ENCODE measurements at regions not wholly inside any gene's neighbourhood (a gene's known extent, or its start where the extent isn't known, plus 50 kb on each side); places are given as distances from the start of the nearest gene placed in this dataset.

- H3K4me1 Mint-ChIP-seq (ENCODE audit: unreplicated experiment): peaks cover 24% of the 10 kb centered on the region
- TF ChIP-seq CTCF (IDR thresholded peaks at IDR 0.05; ENCODE audit: unreplicated experiment): no peak
- no peak overlapping the region for H3K27ac Mint-ChIP-seq (ENCODE audit: unreplicated experiment)
- no peaks in the 10 kb centered on the region for H3K36me3 Mint-ChIP-seq (ENCODE audit: low read depth, unreplicated experiment)
- H3K4me3 Mint-ChIP-seq (ENCODE audit: unreplicated experiment): no peak overlapping the region
- H3K9me3 Mint-ChIP-seq (ENCODE audit: unreplicated experiment): no peaks in the 10 kb centered on the region
- H3K27me3 Mint-ChIP-seq (ENCODE audit: unreplicated experiment): peaks cover 2% of the 10 kb centered on the region
- DNase-seq (ENCODE audit: low spot score): no peak
Measured at GRCh38 chr12:24224401-24224800, 274.9 kb upstream of the SOX5 start.

- DNase-seq (ENCODE audit: low spot score): no peak
- H3K4me1 Mint-ChIP-seq (ENCODE audit: unreplicated experiment): peaks cover 20% of the 10 kb centered on the region
- H3K4me3 Mint-ChIP-seq (ENCODE audit: unreplicated experiment): no peak overlapping the region
- H3K9me3 Mint-ChIP-seq (ENCODE audit: unreplicated experiment): no peaks in the 10 kb centered on the region
- peaks cover 2% of the 10 kb centered on the region for H3K27me3 Mint-ChIP-seq (ENCODE audit: unreplicated experiment)
- no peaks in the 10 kb centered on the region for H3K36me3 Mint-ChIP-seq (ENCODE audit: low read depth, unreplicated experiment)
- TF ChIP-seq CTCF (IDR thresholded peaks at IDR 0.05; ENCODE audit: unreplicated experiment): no peak
- no peak overlapping the region for H3K27ac Mint-ChIP-seq (ENCODE audit: unreplicated experiment)
Measured at GRCh38 chr12:24223926-24224325, 274.5 kb upstream of the SOX5 start.

- H3K9me3 Mint-ChIP-seq (ENCODE audit: unreplicated experiment): no peaks in the 10 kb centered on the region
- H3K4me1 Mint-ChIP-seq (ENCODE audit: unreplicated experiment): peaks cover 11% of the 10 kb centered on the region
- TF ChIP-seq CTCF (IDR thresholded peaks at IDR 0.05; ENCODE audit: unreplicated experiment): no peak
- no peak for DNase-seq (ENCODE audit: low spot score)
- peaks cover 2% of the 10 kb centered on the region for H3K27me3 Mint-ChIP-seq (ENCODE audit: unreplicated experiment)
- H3K27ac Mint-ChIP-seq (ENCODE audit: unreplicated experiment): no peak overlapping the region
- no peak overlapping the region for H3K4me3 Mint-ChIP-seq (ENCODE audit: unreplicated experiment)
- no peaks in the 10 kb centered on the region for H3K36me3 Mint-ChIP-seq (ENCODE audit: low read depth, unreplicated experiment)
Measured at GRCh38 chr12:24222968-24223367, 273.5 kb upstream of the SOX5 start.

- DNase-seq (ENCODE audit: low spot score): no peak
- no peaks in the 10 kb centered on the region for H3K4me1 Mint-ChIP-seq (ENCODE audit: unreplicated experiment)
- no peak overlapping the region for H3K27ac Mint-ChIP-seq (ENCODE audit: unreplicated experiment)
- no peak overlapping the region for H3K4me3 Mint-ChIP-seq (ENCODE audit: unreplicated experiment)
- no peaks in the 10 kb centered on the region for H3K9me3 Mint-ChIP-seq (ENCODE audit: unreplicated experiment)
- no peak for TF ChIP-seq CTCF (IDR thresholded peaks at IDR 0.05; ENCODE audit: unreplicated experiment)
- H3K27me3 Mint-ChIP-seq (ENCODE audit: unreplicated experiment): no peaks in the 10 kb centered on the region
- H3K36me3 Mint-ChIP-seq (ENCODE audit: low read depth, unreplicated experiment): no peaks in the 10 kb centered on the region
Measured at GRCh38 chr12:24212496-24212895, 263.0 kb upstream of the SOX5 start.

GRCh38 chr12:24206621-24207020, 257.2 kb upstream of the SOX5 start:
- H3K4me1 Mint-ChIP-seq (ENCODE audit: unreplicated experiment): no peaks in the 10 kb centered on the region
- H3K27ac Mint-ChIP-seq (ENCODE audit: unreplicated experiment): no peak overlapping the region
- H3K9me3 Mint-ChIP-seq (ENCODE audit: unreplicated experiment): no peaks in the 10 kb centered on the region
- no peak overlapping the region for H3K4me3 Mint-ChIP-seq (ENCODE audit: unreplicated experiment)
- no peaks in the 10 kb centered on the region for H3K27me3 Mint-ChIP-seq (ENCODE audit: unreplicated experiment)
- no peaks in the 10 kb centered on the region for H3K36me3 Mint-ChIP-seq (ENCODE audit: low read depth, unreplicated experiment)
- no peak for TF ChIP-seq CTCF (IDR thresholded peaks at IDR 0.05; ENCODE audit: unreplicated experiment)
- DNase-seq (ENCODE audit: low spot score): no peak

Data from endothelial cell (in vitro differentiated cells).